GM21360 (cell line): ENCODE measurements at regions not wholly inside any gene's neighbourhood (a gene's known extent, or its start where the extent isn't known, plus 50 kb on each side); places are given as distances from the start of the nearest gene placed in this dataset.
"Not testable (repeated sequence)": the region's sequence is repeated elsewhere in the genome, so short reads cannot be mapped to it uniquely, and the experiment has no call there.

Experiments used
- ATAC-seq: cut with Tn5 transposase; IDR thresholded peaks from one replicate; pipeline ENCODE4 v1.9.1; 2021; ENCODE audit warnings: mild to moderate bottlenecking, moderate library complexity; ENCODE audit not compliant: unreplicated experiment

GRCh38 chr15:62218841-62219240 lies 53.8 kb upstream of the C2CD4B start:
- ATAC-seq = no peak

- no peak for ATAC-seq
Measured at GRCh38 chr15:62219799-62220198, 54.7 kb upstream of the C2CD4B start.

GRCh38 chr15:62223020-62223419 lies 57.9 kb upstream of the C2CD4B start:
- no peak for ATAC-seq

GRCh38 chr15:62228604-62229003 lies 63.5 kb upstream of the C2CD4B start:
- no peak for ATAC-seq

GRCh38 chr15:62231856-62232255 lies 66.8 kb upstream of the C2CD4B start:
- no peak for ATAC-seq

GRCh38 chr15:62240121-62241096 lies 75.3 kb upstream of the C2CD4B start:
- no peak for ATAC-seq

- ATAC-seq = no peak
Measured at GRCh38 chr15:62241135-62241770, 76.2 kb upstream of the C2CD4B start.

GRCh38 chr15:62242999-62243398 lies 77.9 kb upstream of the C2CD4B start:
- no peak for ATAC-seq

GRCh38 chr15:62244762-62245161 lies 79.7 kb upstream of the C2CD4B start:
- ATAC-seq = no peak

- no peak for ATAC-seq
Measured at GRCh38 chr15:62248277-62248984, 83.3 kb upstream of the C2CD4B start.

GRCh38 chr15:62249501-62249900 lies 84.4 kb upstream of the C2CD4B start:
- ATAC-seq = no peak

GRCh38 chr15:62250186-62250585 lies 85.1 kb upstream of the C2CD4B start:
- ATAC-seq = no peak

- ATAC-seq = no peak
Measured at GRCh38 chr15:62250978-62251377, 85.9 kb upstream of the C2CD4B start.

- no peak for ATAC-seq
Measured at GRCh38 chr15:62253294-62253693, 88.2 kb upstream of the C2CD4B start.

- no peak for ATAC-seq
Measured at GRCh38 chr15:62254137-62254934, 89.3 kb upstream of the C2CD4B start.

GRCh38 chr15:62256430-62256829 lies 91.3 kb upstream of the C2CD4B start:
- not testable (repeated sequence) for ATAC-seq

- no peak for ATAC-seq
Measured at GRCh38 chr15:62257996-62258521, 93.0 kb upstream of the C2CD4B start.

GRCh38 chr15:62262305-62262941 lies 97.3 kb upstream of the C2CD4B start:
- no peak for ATAC-seq

- no peak for ATAC-seq
Measured at GRCh38 chr15:62264196-62264595, 99.1 kb upstream of the C2CD4B start.

- no peak for ATAC-seq
Measured at GRCh38 chr15:62269504-62269903, 104.4 kb upstream of the C2CD4B start.
